ENCODE measurements at regions not wholly inside any gene's neighbourhood (a gene's known extent, or its start where the extent isn't known, plus 50 kb on each side); places are given as distances from the start of the nearest gene placed in this dataset.

DNA sequence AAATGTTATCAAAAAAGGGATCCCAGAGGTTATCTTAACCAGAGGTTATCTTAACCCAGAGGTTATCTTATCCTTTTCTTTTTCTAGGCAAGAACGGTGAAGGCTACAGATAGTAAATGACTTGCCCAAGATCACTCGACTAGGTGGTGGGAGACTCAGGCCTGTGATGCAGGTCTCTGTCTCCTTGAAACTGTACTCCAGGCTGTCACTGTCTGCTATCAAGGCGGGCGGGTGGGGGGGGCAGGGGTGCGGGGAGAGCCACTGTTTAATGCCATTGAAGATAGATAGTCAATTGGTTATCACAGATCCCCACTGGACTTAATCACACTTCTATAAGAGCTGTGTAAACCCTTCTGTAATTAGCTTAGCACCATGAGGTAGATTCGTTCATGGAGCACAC is 315.9 kb upstream of the TCF4 start:
- no peak overlapping the region for H3K4me3 ChIP-seq (replicated peaks in 1 of 4; ENCODE audit: control extremely low read depth in 1 of 4, insufficient read depth in 1 of 4, low read depth in 3 of 4, low read length in 4 of 4)
- no peaks in the 10 kb centered on the region for H3K79me2 ChIP-seq (ENCODE audit: control insufficient read depth, insufficient read depth, low read length)
- no peak overlapping the region for H3K4me2 ChIP-seq (ENCODE audit: extremely low read depth, insufficient read depth, low read length)
- no peaks in the 10 kb centered on the region for H3K27me3 ChIP-seq (ENCODE audit: control insufficient read depth, insufficient read depth, low read length)
- no peaks in the 10 kb centered on the region for H3K36me3 ChIP-seq (ENCODE audit: control insufficient read depth, insufficient read depth, low read length)
- peaks cover 3% of the 10 kb centered on the region for H3K4me1 ChIP-seq (ENCODE audit: control insufficient read depth, extremely low read depth, insufficient read depth, low read length)
- no peaks in the 10 kb centered on the region for H3K9me3 ChIP-seq (ENCODE audit: control insufficient read depth, insufficient read depth, low read depth, low read length)
- H4K20me1 ChIP-seq (ENCODE audit: control insufficient read depth, extremely low read depth, insufficient read depth, low read length): no peaks in the 10 kb centered on the region
- H3K27ac ChIP-seq (ENCODE audit: insufficient read depth, low read length): no peak overlapping the region
- DNase-seq (ENCODE audit: low read depth in 2 of 2): no peak
- TF ChIP-seq EZH2 (IDR thresholded peaks at IDR 0.05; ENCODE audit: low read length, missing control alignments) (no peak), CTCF (conservative IDR thresholded peaks at IDR 0.05 in 1 of 2, IDR thresholded peaks at IDR 0.05 in 1 of 2; ENCODE audit: low read depth in 1 of 2, low read length in 2 of 2) (no peak)
- no peak overlapping the region for H2AFZ ChIP-seq (ENCODE audit: low read length)
- H3K9ac ChIP-seq (ENCODE audit: insufficient read depth, low read length): no peak overlapping the region

GRCh38 chr18:55900380-55900779 is 312.4 kb upstream of the TCF4 start:
- TF ChIP-seq CTCF (conservative IDR thresholded peaks at IDR 0.05 in 1 of 2, IDR thresholded peaks at IDR 0.05 in 1 of 2; ENCODE audit: low read depth in 1 of 2, low read length in 2 of 2): no peak
- TF ChIP-seq EZH2 (IDR thresholded peaks at IDR 0.05; ENCODE audit: low read length, missing control alignments): no peak
- Histone ChIP-seq H3K9me3 (ENCODE audit: control insufficient read depth, insufficient read depth, low read depth, low read length) (no peaks in the 10 kb centered on the region), H3K9ac (ENCODE audit: insufficient read depth, low read length) (no peak overlapping the region), H3K4me1 (ENCODE audit: control insufficient read depth, extremely low read depth, insufficient read depth, low read length) (peaks cover 2% of the 10 kb centered on the region), H4K20me1 (ENCODE audit: control insufficient read depth, extremely low read depth, insufficient read depth, low read length) (no peaks in the 10 kb centered on the region), H3K4me3 (replicated peaks in 1 of 4; ENCODE audit: control extremely low read depth in 1 of 4, insufficient read depth in 1 of 4, low read depth in 3 of 4, low read length in 4 of 4) (no peak overlapping the region), H2AFZ (ENCODE audit: low read length) (no peak overlapping the region), H3K27ac (ENCODE audit: insufficient read depth, low read length) (no peak overlapping the region), H3K27me3 (ENCODE audit: control insufficient read depth, insufficient read depth, low read length) (no peaks in the 10 kb centered on the region), H3K79me2 (ENCODE audit: control insufficient read depth, insufficient read depth, low read length) (no peaks in the 10 kb centered on the region), H3K36me3 (ENCODE audit: control insufficient read depth, insufficient read depth, low read length) (no peaks in the 10 kb centered on the region), H3K4me2 (ENCODE audit: extremely low read depth, insufficient read depth, low read length) (no peak overlapping the region)
- DNase-seq (ENCODE audit: low read depth in 2 of 2): peak in 1 of 2 donors; percentile 91

DNA sequence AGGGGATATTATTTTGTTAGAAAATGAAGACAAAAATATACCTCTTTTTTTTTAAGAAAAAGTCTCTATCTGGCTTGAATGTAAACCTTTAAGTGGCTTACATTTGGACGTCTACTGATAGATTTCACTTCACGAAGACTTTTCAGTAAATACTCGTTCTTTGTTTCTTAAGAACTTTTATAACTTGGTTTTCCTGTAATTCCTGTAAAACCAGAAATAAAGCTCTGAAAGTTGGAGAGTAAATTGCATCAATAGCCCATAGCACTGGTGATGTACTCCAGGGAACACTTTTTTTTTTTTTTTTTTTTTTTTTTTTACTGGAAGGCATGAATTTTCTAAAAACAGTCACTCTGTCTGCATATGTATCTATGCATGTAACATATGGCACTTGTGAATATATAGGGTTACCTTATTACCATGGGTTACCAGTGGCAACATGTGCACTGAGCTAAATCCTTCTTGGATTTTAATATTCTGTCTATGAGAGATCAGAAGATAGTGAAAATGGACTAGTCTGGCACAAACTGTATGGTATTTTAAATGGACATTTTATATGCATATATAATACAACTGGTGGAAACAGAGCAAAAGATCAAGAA is 309.2 kb upstream of the TCF4 start:
- TF ChIP-seq CTCF (conservative IDR thresholded peaks at IDR 0.05 in 1 of 2, IDR thresholded peaks at IDR 0.05 in 1 of 2; ENCODE audit: low read depth in 1 of 2, low read length in 2 of 2) (no peak), EZH2 (IDR thresholded peaks at IDR 0.05; ENCODE audit: low read length, missing control alignments) (no peak)
- Histone ChIP-seq H3K9ac (ENCODE audit: insufficient read depth, low read length) (no peak overlapping the region), H3K4me1 (ENCODE audit: control insufficient read depth, extremely low read depth, insufficient read depth, low read length) (peaks cover 2% of the 10 kb centered on the region)

More for the DNA sequence above, 309.2 kb upstream of the TCF4 start:
- H3K79me2 ChIP-seq (ENCODE audit: control insufficient read depth, insufficient read depth, low read length): no peaks in the 10 kb centered on the region
- no peaks in the 10 kb centered on the region for H3K9me3 ChIP-seq (ENCODE audit: control insufficient read depth, insufficient read depth, low read depth, low read length)
- H3K4me2 ChIP-seq (ENCODE audit: extremely low read depth, insufficient read depth, low read length): no peak overlapping the region
- no peak for DNase-seq (ENCODE audit: low read depth in 2 of 2)
- no peaks in the 10 kb centered on the region for H3K36me3 ChIP-seq (ENCODE audit: control insufficient read depth, insufficient read depth, low read length)
- H3K27me3 ChIP-seq (ENCODE audit: control insufficient read depth, insufficient read depth, low read length): no peaks in the 10 kb centered on the region
- H4K20me1 ChIP-seq (ENCODE audit: control insufficient read depth, extremely low read depth, insufficient read depth, low read length): no peaks in the 10 kb centered on the region
- H3K27ac ChIP-seq (ENCODE audit: insufficient read depth, low read length): no peak overlapping the region
- H2AFZ ChIP-seq (ENCODE audit: low read length): no peak overlapping the region
- H3K4me3 ChIP-seq (replicated peaks in 1 of 4; ENCODE audit: control extremely low read depth in 1 of 4, insufficient read depth in 1 of 4, low read depth in 3 of 4, low read length in 4 of 4): no peak overlapping the region

Measured in fibroblast of lung (primary cell).